Central memory CD4-positive, alpha-beta T cell (primary cell): ENCODE measurements at regions not wholly inside any gene's neighbourhood (a gene's known extent, or its start where the extent isn't known, plus 50 kb on each side); places are given as distances from the start of the nearest gene placed in this dataset.
"Not testable (repeated sequence)": the region's sequence is repeated elsewhere in the genome, so short reads cannot be mapped to it uniquely, and the experiment has no call there.

ENCODE experiments used
- DNase-seq: peaks from one replicate; pipeline ENCODE4 v3.0.0; 2022

GRCh38 chr13:24931450-24932251, 164.3 kb upstream of the PABPC3 start:
- DNase-seq = no peak

- not testable (repeated sequence) for DNase-seq
Observed at GRCh38 chr13:24933106-24934023, 162.6 kb upstream of the PABPC3 start.

- DNase-seq = not testable (repeated sequence)
Observed at GRCh38 chr13:24934024-24934385, 161.9 kb upstream of the PABPC3 start.

GRCh38 chr13:24938966-24939365, 157.0 kb upstream of the PABPC3 start:
- DNase-seq = no peak

- not testable (repeated sequence) for DNase-seq
Observed at GRCh38 chr13:24941023-24941713, 154.8 kb upstream of the PABPC3 start.

GRCh38 chr13:24943136-24943535, 152.8 kb upstream of the PABPC3 start:
- no peak for DNase-seq

- DNase-seq = not testable (repeated sequence)
Observed at GRCh38 chr13:24944073-24944472, 151.9 kb upstream of the PABPC3 start.

GRCh38 chr13:24948977-24949376, 147.0 kb upstream of the PABPC3 start:
- DNase-seq = not testable (repeated sequence)

- DNase-seq = not testable (repeated sequence)
Observed at GRCh38 chr13:24950611-24951010, 145.3 kb upstream of the PABPC3 start.

- DNase-seq = not testable (repeated sequence)
Observed at GRCh38 chr13:24967970-24968369, 128.0 kb upstream of the PABPC3 start.

- DNase-seq = not testable (repeated sequence)
Observed at GRCh38 chr13:24968416-24968815, 127.5 kb upstream of the PABPC3 start.

GRCh38 chr13:24973102-24973501, 122.8 kb upstream of the PABPC3 start:
- DNase-seq = not testable (repeated sequence)

- not testable (repeated sequence) for DNase-seq
Observed at GRCh38 chr13:24981181-24981803, 114.6 kb upstream of the PABPC3 start.

- no peak for DNase-seq
Observed at GRCh38 chr13:24982333-24982999, 113.5 kb upstream of the PABPC3 start.

- no peak for DNase-seq
Observed at GRCh38 chr13:24983094-24983493, 112.8 kb upstream of the PABPC3 start.

- DNase-seq = no peak
Observed at GRCh38 chr13:24984134-24984533, 111.8 kb upstream of the PABPC3 start.

- no peak for DNase-seq
Observed at GRCh38 chr13:24985107-24985506, 110.8 kb upstream of the PABPC3 start.

GRCh38 chr13:24985896-24986295, 110.0 kb upstream of the PABPC3 start:
- no peak for DNase-seq

- no peak for DNase-seq
Observed at GRCh38 chr13:24986826-24987225, 109.1 kb upstream of the PABPC3 start.

GRCh38 chr13:24989959-24990358, 106.0 kb upstream of the PABPC3 start:
- DNase-seq = not testable (repeated sequence)

- not testable (repeated sequence) for DNase-seq
Observed at GRCh38 chr13:24992946-24993345, 103.0 kb upstream of the PABPC3 start.

GRCh38 chr13:24995225-24995804, 100.6 kb upstream of the PABPC3 start:
- DNase-seq = peak; percentile 43
